HL-60 (cell line): ENCODE measurements at regions not wholly inside any gene's neighbourhood (a gene's known extent, or its start where the extent isn't known, plus 50 kb on each side); places are given as distances from the start of the nearest gene placed in this dataset.

Source experiments
- GABPA ChIP-seq: IDR thresholded peaks from 2 replicates; pipeline ENCODE4 v1.6.1; 2012; ENCODE audit warnings: low read depth
- TF ChIP-seq, protein P1 (sequence below): IDR thresholded peaks from one replicate; pipeline ENCODE4 v1.5.1; 2011; ENCODE audit warnings: low read length, control low read depth, inconsistent platforms; ENCODE audit not compliant: insufficient read depth

GRCh38 chr13:54433493-54434206, 1405.0 kb downstream of the OLFM4 start:
- TF ChIP-seq GABPA = no peak
- TF ChIP-seq, protein P1, sequence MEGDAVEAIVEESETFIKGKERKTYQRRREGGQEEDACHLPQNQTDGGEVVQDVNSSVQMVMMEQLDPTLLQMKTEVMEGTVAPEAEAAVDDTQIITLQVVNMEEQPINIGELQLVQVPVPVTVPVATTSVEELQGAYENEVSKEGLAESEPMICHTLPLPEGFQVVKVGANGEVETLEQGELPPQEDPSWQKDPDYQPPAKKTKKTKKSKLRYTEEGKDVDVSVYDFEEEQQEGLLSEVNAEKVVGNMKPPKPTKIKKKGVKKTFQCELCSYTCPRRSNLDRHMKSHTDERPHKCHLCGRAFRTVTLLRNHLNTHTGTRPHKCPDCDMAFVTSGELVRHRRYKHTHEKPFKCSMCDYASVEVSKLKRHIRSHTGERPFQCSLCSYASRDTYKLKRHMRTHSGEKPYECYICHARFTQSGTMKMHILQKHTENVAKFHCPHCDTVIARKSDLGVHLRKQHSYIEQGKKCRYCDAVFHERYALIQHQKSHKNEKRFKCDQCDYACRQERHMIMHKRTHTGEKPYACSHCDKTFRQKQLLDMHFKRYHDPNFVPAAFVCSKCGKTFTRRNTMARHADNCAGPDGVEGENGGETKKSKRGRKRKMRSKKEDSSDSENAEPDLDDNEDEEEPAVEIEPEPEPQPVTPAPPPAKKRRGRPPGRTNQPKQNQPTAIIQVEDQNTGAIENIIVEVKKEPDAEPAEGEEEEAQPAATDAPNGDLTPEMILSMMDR = no peak
